ENCODE measurements at regions not wholly inside any gene's neighbourhood (a gene's known extent, or its start where the extent isn't known, plus 50 kb on each side); places are given as distances from the start of the nearest gene placed in this dataset.
"Not testable (repeated sequence)": the region's sequence is repeated elsewhere in the genome, so short reads cannot be mapped to it uniquely, and the experiment has no call there.

DNA sequence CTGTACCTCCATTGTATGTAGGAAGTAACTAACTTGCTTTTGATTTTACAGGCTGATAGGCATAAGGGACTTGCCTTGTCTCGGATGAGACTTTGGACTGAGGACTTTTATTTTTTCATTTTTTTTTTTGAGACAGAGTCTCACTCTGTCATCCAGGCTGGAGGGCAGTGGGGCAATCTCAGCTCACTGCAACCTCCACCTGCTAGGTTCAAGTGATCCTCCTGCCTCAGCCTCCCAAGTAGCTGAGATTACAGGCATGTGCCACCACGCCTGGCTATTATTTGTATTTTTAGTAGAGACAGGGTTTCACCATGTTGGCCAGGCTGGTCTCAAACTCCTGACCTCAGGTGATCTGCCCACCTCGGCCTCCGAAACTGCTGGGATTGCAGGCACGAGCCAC lies 80.2 kb upstream of the SYN3 start:
- not testable (repeated sequence) for DNase-seq

- no peak for DNase-seq
These were observed 72.3 kb upstream of the SYN3 start for GRCh38 chr22:33130473-33130872.

DNA sequence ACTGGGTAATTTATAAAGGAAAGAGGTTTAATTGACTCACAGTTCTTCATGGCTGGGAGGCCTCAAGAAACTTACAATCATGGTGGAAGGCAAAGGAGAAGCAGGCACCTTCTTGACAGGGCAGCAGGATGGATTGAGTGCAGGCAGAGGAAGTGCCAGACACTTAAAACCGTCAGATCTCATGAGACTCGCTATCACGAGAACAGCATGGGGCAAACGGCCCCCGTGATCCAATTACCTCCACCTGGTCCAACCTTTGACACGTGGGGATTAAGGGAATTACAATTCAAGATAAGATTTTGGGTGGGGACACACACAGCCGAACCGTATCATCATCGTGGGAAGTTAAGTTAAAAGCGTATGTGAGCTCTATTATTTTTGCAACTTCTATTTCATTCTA lies 71.4 kb upstream of the SYN3 start:
- DNase-seq = no peak

DNA sequence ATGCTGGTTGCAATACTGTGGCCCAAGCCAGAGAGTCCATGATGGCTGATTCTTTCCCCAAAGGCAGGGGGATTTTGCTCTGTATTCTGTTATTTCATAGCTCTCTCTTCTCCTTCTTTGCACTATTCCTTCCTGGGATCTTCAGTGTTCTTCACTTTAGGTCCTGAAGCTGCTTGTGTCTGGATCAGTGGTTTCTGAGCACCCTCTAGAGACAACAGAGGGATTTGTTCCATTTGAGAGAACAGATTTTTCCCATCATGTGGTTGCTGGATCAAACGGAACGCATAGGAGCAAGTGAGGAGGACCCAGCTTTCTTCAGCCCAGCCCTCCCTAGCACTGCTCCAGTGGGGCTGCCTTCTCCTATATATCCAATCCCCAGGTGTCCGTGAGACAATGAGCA lies 68.7 kb upstream of the SYN3 start:
- DNase-seq = no peak

GRCh38 chr22:33124471-33124870 lies 66.3 kb upstream of the SYN3 start:
- no peak for DNase-seq

- DNase-seq = not testable (repeated sequence)
These were observed 64.3 kb upstream of the SYN3 start for GRCh38 chr22:33122439-33122838.

DNA sequence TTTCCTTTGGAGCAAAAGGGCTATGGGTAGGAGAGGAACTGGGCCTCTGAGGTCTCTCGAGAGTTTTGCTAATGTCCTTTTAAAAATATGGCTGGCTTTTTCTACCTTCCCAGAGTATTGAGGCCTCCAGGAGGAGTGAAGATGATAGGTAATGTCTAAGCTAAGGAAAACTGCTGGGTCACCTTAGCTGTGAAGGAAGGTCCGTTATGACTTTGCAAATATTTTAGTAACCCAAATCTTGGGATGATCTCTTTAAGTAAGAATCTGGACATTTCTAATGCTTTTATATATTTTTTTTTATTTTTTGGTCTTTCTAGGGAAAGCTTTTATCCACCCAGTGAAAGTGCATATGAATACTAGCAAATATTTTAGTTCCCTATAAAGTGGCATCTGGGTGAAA lies 60.9 kb upstream of the SYN3 start:
- DNase-seq = no peak

DNA sequence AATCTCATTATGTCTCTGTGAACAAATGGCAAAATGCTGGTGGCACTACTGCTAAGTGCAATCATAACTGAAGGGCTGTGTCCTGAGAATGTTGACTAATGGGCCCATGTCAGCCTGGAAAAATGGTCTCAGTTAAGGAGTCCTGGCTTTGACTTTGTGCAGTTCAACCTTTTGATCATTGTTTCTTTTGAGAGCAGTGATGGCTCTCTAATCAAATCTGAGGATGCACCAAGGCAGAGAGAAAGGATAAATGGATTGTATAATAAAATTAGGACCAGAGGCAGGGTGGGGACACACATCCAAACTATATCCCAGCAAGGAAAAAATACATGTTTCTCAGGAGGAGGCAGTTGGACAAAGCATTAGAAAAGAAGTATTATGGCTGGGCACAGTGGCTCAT lies 59.6 kb upstream of the SYN3 start:
- DNase-seq = no peak

DNA sequence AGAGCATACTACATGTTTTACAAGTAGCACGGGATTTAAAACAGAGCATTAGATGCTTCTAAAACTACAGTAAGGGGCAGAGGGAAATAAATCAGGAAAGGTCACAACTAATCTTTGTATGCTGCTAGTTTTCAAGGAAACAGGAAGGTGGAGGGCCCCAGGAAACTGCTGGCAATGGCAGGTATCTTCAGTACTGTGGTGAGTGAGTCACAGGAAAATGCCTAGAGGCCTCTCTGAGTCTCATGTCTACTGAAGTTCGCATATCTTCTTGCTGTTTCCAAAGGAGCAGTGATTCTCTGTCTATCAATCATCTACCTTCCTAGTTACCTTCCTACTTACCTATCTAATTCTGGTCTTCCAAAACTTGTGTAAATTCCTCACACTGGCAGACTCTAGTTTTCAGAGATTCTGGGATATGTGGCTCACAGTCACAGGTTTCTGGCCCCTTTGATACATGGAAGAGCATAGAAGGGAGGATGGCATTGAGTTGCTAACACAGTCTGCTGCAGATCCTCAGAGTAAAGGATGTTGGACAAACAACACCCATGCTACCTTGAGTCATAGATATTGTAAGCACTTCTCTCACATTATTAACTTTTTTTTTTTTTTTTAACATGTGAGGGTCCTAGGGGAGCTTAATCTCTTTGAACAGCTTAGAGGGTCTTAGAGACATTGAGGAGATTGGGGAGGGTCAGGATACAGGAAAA lies 58.8 kb upstream of the SYN3 start:
- DNase-seq = no peak

- DNase-seq = no peak
These were observed 56.4 kb upstream of the SYN3 start for GRCh38 chr22:33114565-33114964.

- no peak for DNase-seq
These were observed 54.4 kb upstream of the SYN3 start for GRCh38 chr22:33112580-33112979.

DNA sequence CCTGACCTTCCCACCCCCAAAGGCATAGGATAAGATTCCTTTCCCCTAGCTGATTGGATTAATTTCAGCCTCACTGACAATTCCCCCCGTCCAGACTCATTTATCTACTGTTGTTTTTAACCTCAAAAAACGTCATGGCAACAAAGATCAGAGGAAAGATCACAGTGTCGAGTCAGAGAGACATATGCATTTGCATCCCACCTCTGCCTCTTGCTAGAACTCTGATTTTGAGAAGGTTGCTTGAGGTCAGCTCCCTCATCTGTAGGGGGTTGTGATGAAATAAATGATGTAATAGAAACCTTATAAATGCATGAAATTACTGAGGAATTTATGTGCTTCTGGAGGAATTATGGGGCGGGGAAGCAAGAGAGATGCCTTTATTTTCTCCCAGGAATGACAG lies 53.3 kb upstream of the SYN3 start:
- DNase-seq = no peak

DNA sequence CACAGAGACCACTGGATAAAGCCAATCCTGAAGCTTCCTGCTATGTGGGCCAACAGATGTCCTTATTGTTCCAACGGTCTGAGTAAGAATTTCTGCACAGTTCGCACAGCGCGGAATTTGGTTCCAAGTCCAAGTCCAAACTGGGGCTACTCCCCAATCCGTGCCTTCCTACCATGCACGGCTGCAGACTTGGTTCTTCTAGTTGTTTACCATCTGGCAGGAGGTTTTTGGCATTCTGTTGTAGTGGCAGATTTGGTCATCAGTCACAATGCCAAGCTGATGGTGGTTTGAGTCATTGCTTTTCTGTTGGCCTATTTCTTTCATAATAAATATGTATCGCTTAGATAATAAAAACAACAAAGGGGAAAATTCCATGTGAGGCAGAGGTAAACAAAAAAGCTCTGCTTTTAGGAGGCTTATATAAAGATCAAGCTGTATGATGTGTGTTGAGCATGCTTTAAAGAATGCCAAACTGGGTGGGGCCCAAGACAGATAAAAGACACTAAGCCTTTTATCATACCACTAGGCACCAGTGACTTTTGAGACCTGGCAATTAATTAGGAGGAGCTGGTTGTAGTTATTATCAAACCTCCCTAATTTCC lies 52.5 kb upstream of the SYN3 start:
- DNase-seq = no peak

DNA sequence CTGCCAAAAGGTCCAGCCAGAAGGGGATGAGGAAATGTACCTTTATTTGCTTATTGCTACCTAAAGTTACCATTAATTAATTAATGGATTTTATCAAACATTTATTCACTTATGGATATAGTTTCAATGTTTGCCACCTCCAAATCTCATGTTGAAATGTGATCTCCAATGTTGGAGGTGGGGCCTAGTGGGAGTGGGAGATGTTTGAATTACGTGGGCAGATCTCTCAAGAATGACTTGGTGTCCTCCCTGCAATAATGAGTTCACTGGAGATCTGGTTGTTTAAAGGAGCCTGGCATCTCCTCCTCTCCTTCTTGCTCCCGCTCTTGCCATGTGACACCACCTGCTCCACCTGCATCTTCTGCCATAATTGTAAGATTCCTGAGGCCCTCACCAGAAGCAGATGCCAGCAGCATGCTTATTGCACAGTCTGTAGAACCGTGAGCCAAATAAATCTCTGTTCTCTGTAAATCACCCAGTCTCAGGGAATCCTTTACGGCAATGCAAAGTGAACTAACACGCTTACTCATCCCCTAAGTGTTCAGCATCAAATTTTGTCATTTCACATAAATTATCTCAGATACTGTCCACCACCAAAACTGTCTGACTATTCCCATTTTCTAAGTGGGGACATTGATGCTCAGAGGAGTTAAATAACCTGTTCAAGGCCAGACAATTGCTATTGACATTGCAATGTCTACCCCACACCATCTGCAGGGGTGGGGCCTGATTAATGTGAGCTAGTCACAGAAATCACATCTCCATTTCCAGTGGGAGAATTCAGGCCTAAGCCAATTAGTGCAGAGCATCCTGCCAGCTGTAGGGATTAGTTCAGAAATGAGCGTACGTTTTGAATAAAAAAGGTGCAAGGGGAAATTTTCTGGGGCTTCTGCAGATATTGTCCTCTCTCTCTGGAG lies 51.6 kb upstream of the SYN3 start:
- DNase-seq = no peak

DNA sequence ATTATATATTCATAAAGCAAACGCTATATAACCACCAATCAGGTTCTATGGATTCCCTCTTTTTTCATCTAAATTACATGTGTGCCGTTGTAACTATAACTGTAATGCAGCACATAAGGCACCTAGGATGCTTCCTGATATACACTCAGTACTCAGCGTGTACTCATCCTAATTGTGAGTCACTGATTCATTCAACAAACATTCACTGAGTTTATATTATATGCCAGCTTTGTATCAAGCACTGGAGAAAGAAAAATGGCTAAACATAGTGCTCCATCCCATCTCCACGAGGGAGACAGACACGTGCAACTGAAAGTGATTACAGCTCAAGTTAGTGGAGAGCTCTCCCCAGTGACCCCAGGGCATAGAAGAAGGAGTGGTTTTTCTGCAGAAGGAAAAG lies 49.9 kb upstream of the SYN3 start:
- no peak for DNase-seq
